ENCODE measurements at regions not wholly inside any gene's neighbourhood (a gene's known extent, or its start where the extent isn't known, plus 50 kb on each side); places are given as distances from the start of the nearest gene placed in this dataset.

DNA sequence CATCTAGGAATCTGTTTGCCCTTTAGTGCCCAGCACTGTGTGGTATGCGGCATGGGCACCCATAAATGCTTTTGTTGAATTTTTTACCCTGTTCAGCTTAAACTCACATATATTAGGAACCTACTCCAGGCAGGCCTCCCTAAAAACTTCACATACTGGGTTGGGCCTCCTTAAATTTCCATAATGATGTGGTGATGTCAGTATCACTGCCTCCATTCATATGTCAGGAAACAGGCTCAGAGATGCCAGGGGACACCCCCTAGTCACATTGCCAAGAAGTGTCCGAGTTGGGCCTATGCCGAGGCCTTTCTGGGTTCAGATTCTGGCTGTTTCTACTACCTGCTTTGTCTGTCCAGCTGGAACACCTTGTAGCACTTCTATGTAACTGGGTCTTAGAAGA, 55.7 kb upstream of the RUNX3 start:
- TF ChIP-seq, protein P1, sequence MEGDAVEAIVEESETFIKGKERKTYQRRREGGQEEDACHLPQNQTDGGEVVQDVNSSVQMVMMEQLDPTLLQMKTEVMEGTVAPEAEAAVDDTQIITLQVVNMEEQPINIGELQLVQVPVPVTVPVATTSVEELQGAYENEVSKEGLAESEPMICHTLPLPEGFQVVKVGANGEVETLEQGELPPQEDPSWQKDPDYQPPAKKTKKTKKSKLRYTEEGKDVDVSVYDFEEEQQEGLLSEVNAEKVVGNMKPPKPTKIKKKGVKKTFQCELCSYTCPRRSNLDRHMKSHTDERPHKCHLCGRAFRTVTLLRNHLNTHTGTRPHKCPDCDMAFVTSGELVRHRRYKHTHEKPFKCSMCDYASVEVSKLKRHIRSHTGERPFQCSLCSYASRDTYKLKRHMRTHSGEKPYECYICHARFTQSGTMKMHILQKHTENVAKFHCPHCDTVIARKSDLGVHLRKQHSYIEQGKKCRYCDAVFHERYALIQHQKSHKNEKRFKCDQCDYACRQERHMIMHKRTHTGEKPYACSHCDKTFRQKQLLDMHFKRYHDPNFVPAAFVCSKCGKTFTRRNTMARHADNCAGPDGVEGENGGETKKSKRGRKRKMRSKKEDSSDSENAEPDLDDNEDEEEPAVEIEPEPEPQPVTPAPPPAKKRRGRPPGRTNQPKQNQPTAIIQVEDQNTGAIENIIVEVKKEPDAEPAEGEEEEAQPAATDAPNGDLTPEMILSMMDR (IDR thresholded peaks at IDR 0.05 in 8 of 11, conservative IDR thresholded peaks at IDR 0.05 in 3 of 11) = no peak
- TF ChIP-seq POLR2A (IDR thresholded peaks at IDR 0.05) = no peak

Data from spleen (tissue), 7 donors.